K562 (cell line): ENCODE measurements at regions not wholly inside any gene's neighbourhood (a gene's known extent, or its start where the extent isn't known, plus 50 kb on each side); places are given as distances from the start of the nearest gene placed in this dataset.

ENCODE experiments used
- ATAC-seq: fragments of 200-7000 bp; cut with Tn5 transposase; 3 replicates; pipeline ENCODE4 v1.9.1; 2020; ENCODE audit warnings: moderate library complexity
- BruUV-seq: library from RNA; stranded (reverse); fragments of 400-500 nt; replicated peaks from 2 replicates; lab custom pipeline; 2021; lab: Mats Ljungman, UMichigan
- CTCF ChIA-PET: fragments of 300-600 bp; formaldehyde crosslinking; extraction: SDS; loops from one replicate; lab custom pipeline; 2021; ENCODE audit warnings: low intra/inter-chr PET ratio; lab: Yijun Ruan, JAX
- POLR2A ChIA-PET: fragments of 300-600, 350-650 bp; sonication (Branson Sonifier 250); formaldehyde crosslinking; extraction: SDS; loops from one replicate; lab custom pipeline; 2021; ENCODE audit warnings: antibody characterized with exemption, inconsistent platforms; lab: Yijun Ruan, JAX
- DNase-seq, 4 experiments: peaks; one replicate each; pipeline versions ENCODE4 v3.0.0 to v3.0.0-alpha.2; 2011 to 2018; ENCODE audit warnings: low spot score in 3 of 4, mixed read lengths in 3 of 4; ENCODE audit errors: extremely low read depth in 1 of 4
- FAIRE-seq: peaks from 2 replicates; lab custom pipeline; 2011; peaks lifted over from hg19 to GRCh38; lab: Jason Lieb, UNC
- H2AFZ ChIP-seq: 2 replicates; pipeline ENCODE4 v1.6.0; 2011; ENCODE audit warnings: low read depth, low read length, control low read depth, inconsistent platforms
- H3K27ac ChIP-seq: fragments of 200-600 bp; 3 replicates; pipeline ENCODE4 v1.8.0; 2011; ENCODE audit warnings: low read depth, mild to moderate bottlenecking, control low read depth, inconsistent platforms, low read length, moderate library complexity, mixed read lengths; ENCODE audit errors: extremely low read depth
- H3K27me3 ChIP-seq, 2 experiments: fragments of 300-600 bp in 1 of 2; 2 replicates in 1 of 2; 3 replicates in 1 of 2; pipeline versions ENCODE4 v1.6.0 to v1.8.0; 2011; ENCODE audit warnings: inconsistent platforms in 2 of 2, low read length in 2 of 2, mild to moderate bottlenecking in 1 of 2, mixed read lengths in 1 of 2, moderate library complexity in 1 of 2; ENCODE audit not compliant: control insufficient read depth in 2 of 2, insufficient read depth in 2 of 2
- H3K36me3 ChIP-seq: fragments of 300-600 bp; 3 replicates; pipeline ENCODE4 v1.8.0; 2011; ENCODE audit warnings: mild to moderate bottlenecking, low read length, inconsistent platforms; ENCODE audit not compliant: control insufficient read depth, insufficient read depth
- H3K4me1 ChIP-seq, 2 experiments: fragments of 200-600 bp in 1 of 2; replicated peaks in 1 of 2; 2 replicates in 1 of 2; 3 replicates in 1 of 2; pipeline versions ENCODE4 v1.5.1 to v1.8.0; 2011; ENCODE audit warnings: inconsistent platforms in 2 of 2, low read length in 2 of 2, mild to moderate bottlenecking in 1 of 2, mixed read lengths in 1 of 2, moderate library complexity in 1 of 2; ENCODE audit not compliant: control insufficient read depth in 2 of 2, insufficient read depth in 2 of 2
- H3K4me2 ChIP-seq: 2 replicates; pipeline ENCODE4 v1.6.1; 2011; ENCODE audit warnings: low read length, control low read depth, inconsistent platforms, mixed read lengths; ENCODE audit not compliant: insufficient read depth
- H3K4me3 ChIP-seq: fragments of 200-600 bp; sonication (generic), shearing (Covaris generic); 2 replicates; pipeline ENCODE4 v1.5.1; 2016; ENCODE audit warnings: control low read depth, inconsistent platforms
- H3K79me2 ChIP-seq: fragments of 200-600 bp; 3 replicates; pipeline ENCODE4 v1.8.0; 2011; ENCODE audit warnings: low read length, inconsistent platforms; ENCODE audit not compliant: control insufficient read depth, insufficient read depth
- H3K9ac ChIP-seq, 2 experiments: 2 replicates each; pipeline versions ENCODE4 v1.6.0 to v1.6.1; 2011; ENCODE audit warnings: low read depth in 2 of 2, low read length in 2 of 2, control low read depth in 1 of 2, inconsistent platforms in 1 of 2, mild to moderate bottlenecking in 1 of 2, mixed read lengths in 1 of 2; ENCODE audit not compliant: insufficient read depth in 1 of 2
- H3K9me1 ChIP-seq: one replicate; pipeline ENCODE4 v1.6.0; 2011; ENCODE audit warnings: inconsistent platforms, mild to moderate bottlenecking, low read length, moderate library complexity; ENCODE audit not compliant: control insufficient read depth, insufficient read depth
- H3K9me3 ChIP-seq: replicated peaks from 2 replicates; pipeline ENCODE4 v1.5.1; 2011; ENCODE audit warnings: low read depth, low read length, inconsistent platforms; ENCODE audit not compliant: control insufficient read depth, insufficient read depth
- H4K20me1 ChIP-seq: replicated peaks from 2 replicates; pipeline ENCODE4 v1.6.1; 2011; ENCODE audit warnings: low read length, inconsistent platforms, mixed read lengths; ENCODE audit not compliant: control insufficient read depth, insufficient read depth
- JUNB ChIP-seq: fragments of 450-650 bp; formaldehyde crosslinking; conservative IDR thresholded peaks from 2 replicates; pipeline ENCODE4 v1.4.0; 2020; ENCODE audit warnings: mild to moderate bottlenecking
- MED1 ChIP-seq: sonication (generic); formaldehyde crosslinking; IDR thresholded peaks from 2 replicates; pipeline ENCODE4 v1.8.1; 2023; ENCODE audit warnings: missing genetic modification reagents, borderline replicate concordance
- POLR2A ChIP-seq: fragments of 450-650 bp; conservative IDR thresholded peaks from 2 replicates; pipeline ENCODE4 v1.6.1; 2016
- RHOXF2B ChIP-seq: fragments of 250-450 bp; sonication (Bioruptor Pico); conservative IDR thresholded peaks from 2 replicates; pipeline ENCODE4 v1.5.1; 2021
- SETDB1 ChIP-seq: IDR thresholded peaks from one replicate; pipeline ENCODE4 v1.6.1; 2012; ENCODE audit warnings: low read length, control low read depth, inconsistent platforms
- SMAD4 ChIP-seq: fragments of 250-450 bp; sonication (Bioruptor Pico); conservative IDR thresholded peaks from 2 replicates; pipeline ENCODE4 v1.8.0; 2021; ENCODE audit warnings: inconsistent platforms, mild to moderate bottlenecking, moderate library complexity
- SMARCB1 ChIP-seq: IDR thresholded peaks from 2 replicates; pipeline ENCODE4 v1.6.1; 2011; ENCODE audit warnings: improper control_type of control experiment, low read depth; ENCODE audit not compliant: insufficient read length
- ZBTB7A ChIP-seq: IDR thresholded peaks from 2 replicates; pipeline ENCODE4 v1.6.1; 2011; ENCODE audit warnings: low read depth, mild to moderate bottlenecking, low read length, moderate library complexity, borderline replicate concordance; ENCODE audit not compliant: control insufficient read depth
- ZKSCAN1 ChIP-seq: fragments of 150-350 bp; IDR thresholded peaks from 2 replicates; pipeline ENCODE4 v1.6.1; 2016; ENCODE audit warnings: low read depth, low read length
- ZNF143 ChIP-seq: sonication (generic); formaldehyde crosslinking; IDR thresholded peaks from 2 replicates; pipeline ENCODE4 v1.9.0; 2022; ENCODE audit warnings: mild to moderate bottlenecking, missing genetic modification reagents
- ZNF354B ChIP-seq: fragments of 250-450 bp; sonication (Bioruptor Pico); IDR thresholded peaks from 2 replicates; pipeline ENCODE4 v1.4.0; 2020
- ZNF512 ChIP-seq: IDR thresholded peaks from 2 replicates; pipeline ENCODE4 v1.6.1; 2016; ENCODE audit warnings: missing genetic modification characterization, missing compliant biosample characterization
- WGBS: fragments of 100-300 bp; shearing (Covaris generic); methylation state at CpG from one replicate; pipeline ENCODE4 v1.1.6; 2016; ENCODE audit warnings: low coverage, mixed read lengths; ENCODE audit not compliant: insufficient coverage; ENCODE audit errors: missing lambda C conversion rate; 5-methylcytosine and 5-hydroxymethylcytosine counted together
- in situ Hi-C: fragments of 300-500 bp; cut with MboI; formaldehyde crosslinking; loops from 4 replicates; pipeline ENCODE4 v1.15.0; 2018; ENCODE audit warnings: inconsistent platforms, mixed read lengths
- intact Hi-C: fragments of 100-400 bp; cut with micrococcal nuclease; formaldehyde crosslinking; loops from 2 replicates; pipeline ENCODE4 v1.14.2; 2022
- TF ChIP-seq, protein P1 (sequence below): IDR thresholded peaks from 2 replicates; pipeline ENCODE4 v1.6.1; 2011; ENCODE audit warnings: borderline replicate concordance, low read depth, mild to moderate bottlenecking, moderate library complexity, low read length; ENCODE audit not compliant: insufficient read depth, poor library complexity, severe bottlenecking

DNA sequence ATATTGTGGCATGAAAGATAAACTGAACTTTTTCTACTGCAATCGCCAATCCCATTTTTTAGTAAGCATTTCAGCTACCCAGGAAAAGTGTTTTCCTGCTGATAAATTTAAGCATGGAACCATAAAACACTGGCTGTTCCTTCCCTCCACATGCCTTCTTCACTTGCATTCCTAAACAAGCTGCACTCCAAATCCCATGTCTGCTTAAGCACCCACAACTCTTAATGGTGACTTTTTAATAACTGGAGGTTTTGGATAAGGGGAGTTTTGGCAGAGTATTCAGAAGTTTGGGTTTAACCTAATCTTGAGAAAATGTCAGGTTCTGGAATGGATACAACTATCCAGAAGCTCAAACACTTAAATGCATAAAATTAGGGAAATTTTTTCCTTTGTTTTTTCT, 345.6 kb upstream of the CA10 start:
- no TSS peak for BruUV-seq
- no peaks in the 10 kb centered on the region for H3K36me3 ChIP-seq
- no peak overlapping the region for H2AFZ ChIP-seq
- H3K4me2 ChIP-seq, result no peak overlapping the region
- no peaks in the 10 kb centered on the region for H3K4me1 ChIP-seq
- no peak overlapping the region for H3K27ac ChIP-seq
- POLR2A ChIA-PET, result no interaction called here
- no peak for TF ChIP-seq ZKSCAN1
- TF ChIP-seq ZBTB7A, result no peak
- TF ChIP-seq RHOXF2B (CRISPR knock-in tag), result no peak
- TF ChIP-seq ZNF354B (CRISPR knock-in tag), result no peak
- TF ChIP-seq POLR2A, result no peak
- TF ChIP-seq ZNF512, result no peak
- TF ChIP-seq SETDB1, result no peak
- no peak for TF ChIP-seq JUNB
- TF ChIP-seq, protein P1, sequence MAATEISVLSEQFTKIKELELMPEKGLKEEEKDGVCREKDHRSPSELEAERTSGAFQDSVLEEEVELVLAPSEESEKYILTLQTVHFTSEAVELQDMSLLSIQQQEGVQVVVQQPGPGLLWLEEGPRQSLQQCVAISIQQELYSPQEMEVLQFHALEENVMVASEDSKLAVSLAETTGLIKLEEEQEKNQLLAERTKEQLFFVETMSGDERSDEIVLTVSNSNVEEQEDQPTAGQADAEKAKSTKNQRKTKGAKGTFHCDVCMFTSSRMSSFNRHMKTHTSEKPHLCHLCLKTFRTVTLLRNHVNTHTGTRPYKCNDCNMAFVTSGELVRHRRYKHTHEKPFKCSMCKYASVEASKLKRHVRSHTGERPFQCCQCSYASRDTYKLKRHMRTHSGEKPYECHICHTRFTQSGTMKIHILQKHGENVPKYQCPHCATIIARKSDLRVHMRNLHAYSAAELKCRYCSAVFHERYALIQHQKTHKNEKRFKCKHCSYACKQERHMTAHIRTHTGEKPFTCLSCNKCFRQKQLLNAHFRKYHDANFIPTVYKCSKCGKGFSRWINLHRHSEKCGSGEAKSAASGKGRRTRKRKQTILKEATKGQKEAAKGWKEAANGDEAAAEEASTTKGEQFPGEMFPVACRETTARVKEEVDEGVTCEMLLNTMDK, result no peak
- TF ChIP-seq MED1 (CRISPR knock-in tag), result no peak
- no peak for TF ChIP-seq ZNF143 (CRISPR knock-in tag)
- no peak for TF ChIP-seq SMAD4 (CRISPR knock-in tag)
- no peak for TF ChIP-seq SMARCB1
- TF ChIP-seq, all 486 proteins: peak for 0
- CTCF ChIA-PET, result no interaction called here
- no peaks in the 10 kb centered on the region for H4K20me1 ChIP-seq
- in situ Hi-C loops, result no loop called here
- DNase-seq, result no peak
- no peaks in the 10 kb centered on the region for H3K9me1 ChIP-seq
- no peaks in the 10 kb centered on the region for H3K27me3 ChIP-seq
- H3K4me3 ChIP-seq, result no peak overlapping the region
- intact Hi-C loops, result no loop called here
- no peaks in the 10 kb centered on the region for H3K79me2 ChIP-seq
- FAIRE-seq, result no peak
- H3K9me3 ChIP-seq, result no peaks in the 10 kb centered on the region
- no peak overlapping the region for H3K9ac ChIP-seq
- WGBS, result 0% methylated on average over 1 of the region's 1 CpG
- no peak for ATAC-seq
